AG04450 (cell line): ENCODE measurements at regions not wholly inside any gene's neighbourhood (a gene's known extent, or its start where the extent isn't known, plus 50 kb on each side); places are given as distances from the start of the nearest gene placed in this dataset.

Experiments
- CTCF ChIA-PET: fragments of 300-600, 350-600 bp; formaldehyde crosslinking; extraction: SDS; loops from one replicate; lab custom pipeline; 2022; ENCODE audit warnings: antibody characterized with exemption, inconsistent platforms; lab: Charles Lee
- POLR2A ChIA-PET: fragments of 350-600 bp; formaldehyde crosslinking; extraction: SDS; loops from one replicate; lab custom pipeline; 2021; ENCODE audit warnings: antibody characterized with exemption, inconsistent platforms; lab: Yijun Ruan, JAX
- DNase-seq: peaks from one replicate; pipeline ENCODE4 v3.0.0-alpha.2; 2011; ENCODE audit warnings: low read depth, low spot score
- H3K27ac ChIP-seq: one replicate; pipeline ENCODE4 v1.5.1; 2012; ENCODE audit warnings: low read depth, low read length, control low read depth
- H3K27me3 ChIP-seq: one replicate; pipeline ENCODE4 v1.6.0; 2012; ENCODE audit warnings: low read length; ENCODE audit not compliant: control insufficient read depth, insufficient read depth
- H3K4me3 ChIP-seq: 2 replicates; pipeline ENCODE4 v1.5.1; 2011; ENCODE audit warnings: mild to moderate bottlenecking, low read depth, low read length, control low read depth
- H3K9me3 ChIP-seq: 2 replicates; pipeline ENCODE4 v1.5.1; 2012; ENCODE audit warnings: low read length; ENCODE audit not compliant: control insufficient read depth, insufficient read depth
- CTCF ChIP-seq: IDR thresholded peaks from 2 replicates; pipeline ENCODE4 v1.5.1; 2011; ENCODE audit warnings: low read depth, low read length, control low read depth, inconsistent platforms

GRCh38 chr5:124436294-124436693 is 310.1 kb downstream of the ZNF608 start:
- no peak for TF ChIP-seq CTCF
- ChIA-PET POLR2A (no interaction called here), CTCF (no interaction called here)
- no peak overlapping the region for H3K27ac ChIP-seq
- no peaks in the 10 kb centered on the region for H3K27me3 ChIP-seq
- H3K9me3 ChIP-seq: no peaks in the 10 kb centered on the region; the same call in 1 of the 2 replicates
- no peak for DNase-seq
- H3K4me3 ChIP-seq: no peak overlapping the region

- no peak for TF ChIP-seq CTCF
- CTCF ChIA-PET: no interaction called here
- no peak for DNase-seq
- Histone ChIP-seq H3K27ac (no peak overlapping the region), H3K27me3 (no peaks in the 10 kb centered on the region), H3K4me3 (no peak overlapping the region), H3K9me3 (no peaks in the 10 kb centered on the region; the same call in 1 of the 2 replicates)
- POLR2A ChIA-PET: no interaction called here
These were observed 313.3 kb downstream of the ZNF608 start for GRCh38 chr5:124433170-124433569.

GRCh38 chr5:124421584-124421983 is 324.9 kb downstream of the ZNF608 start:
- POLR2A ChIA-PET: no interaction called here
- CTCF ChIA-PET: no interaction called here

GRCh38 chr5:124420952-124421351 is 325.5 kb downstream of the ZNF608 start:
- Histone ChIP-seq H3K27me3 (no peaks in the 10 kb centered on the region), H3K4me3 (no peak overlapping the region), H3K27ac (no peak overlapping the region), H3K9me3 (no peaks in the 10 kb centered on the region; the same call in 1 of the 2 replicates)
- DNase-seq: no peak
- ChIA-PET POLR2A (no interaction called here), CTCF (no interaction called here)
- TF ChIP-seq CTCF: no peak

More at GRCh38 chr5:124421584-124421983, 324.9 kb downstream of the ZNF608 start:
- H3K4me3 ChIP-seq: no peak overlapping the region
- H3K27ac ChIP-seq: no peak overlapping the region
- no peaks in the 10 kb centered on the region; the same call in 1 of the 2 replicates for H3K9me3 ChIP-seq
- H3K27me3 ChIP-seq: no peaks in the 10 kb centered on the region
- no peak for DNase-seq
- no peak for TF ChIP-seq CTCF

- no peak for TF ChIP-seq CTCF
- no peaks in the 10 kb centered on the region; the same call in 1 of the 2 replicates for H3K9me3 ChIP-seq
- H3K4me3 ChIP-seq: no peak overlapping the region
- H3K27ac ChIP-seq: no peak overlapping the region
- CTCF ChIA-PET: no interaction called here
- POLR2A ChIA-PET: no interaction called here
- no peaks in the 10 kb centered on the region for H3K27me3 ChIP-seq
- DNase-seq: no peak
These were observed 326.9 kb downstream of the ZNF608 start for GRCh38 chr5:124419531-124419930.
